ENCODE measurements at regions not wholly inside any gene's neighbourhood (a gene's known extent, or its start where the extent isn't known, plus 50 kb on each side); places are given as distances from the start of the nearest gene placed in this dataset.

DNA sequence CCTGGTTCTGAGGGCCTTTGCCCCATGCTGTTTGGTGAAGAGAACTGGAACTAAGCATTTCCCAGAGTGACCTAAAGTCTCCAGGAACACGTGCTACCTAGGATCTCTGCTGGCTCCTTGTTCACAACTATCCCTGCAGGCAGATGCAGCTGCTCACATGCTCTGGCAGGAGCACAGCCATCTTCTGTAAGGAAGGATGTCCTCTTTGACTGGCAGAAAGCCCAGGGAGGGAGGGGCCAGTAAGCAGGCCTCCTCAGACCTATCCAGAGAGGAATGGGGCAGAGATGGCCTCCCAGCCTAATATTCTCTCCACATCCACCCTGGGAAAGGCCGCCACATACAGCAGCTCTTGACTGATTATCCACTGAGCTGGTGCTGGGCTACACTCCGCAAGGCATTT is 142.8 kb upstream of the EOLA2 start:
- ChIA-PET POLR2A (no interaction called here), CTCF (ENCODE audit: low intra/inter-chr PET ratio) (no interaction called here)
- no peak overlapping the region for H3K4me2 ChIP-seq (ENCODE audit: insufficient read depth, low read length)
- intact Hi-C loops (cut with micrococcal nuclease), result no loop called here
- H3K9ac ChIP-seq (ENCODE audit: insufficient read depth in 1 of 2, low read depth in 2 of 2, low read length in 2 of 2), result no peak overlapping the region
- H3K27me3 ChIP-seq (ENCODE audit: control insufficient read depth in 2 of 2, insufficient read depth in 2 of 2, low read length in 2 of 2), result no peaks in the 10 kb centered on the region
- H3K4me3 ChIP-seq, result no peak overlapping the region
- no peaks in the 10 kb centered on the region for H3K9me3 ChIP-seq (replicated peaks; ENCODE audit: control insufficient read depth, insufficient read depth, low read depth, low read length)
- H3K9me1 ChIP-seq (ENCODE audit: control insufficient read depth, insufficient read depth, low read length), result no peaks in the 10 kb centered on the region
- H2AFZ ChIP-seq (ENCODE audit: low read depth, low read length), result no peak overlapping the region
- no peaks in the 10 kb centered on the region for H3K4me1 ChIP-seq (replicated peaks in 1 of 2; ENCODE audit: control insufficient read depth in 2 of 2, insufficient read depth in 2 of 2, low read length in 2 of 2)
- no peaks in the 10 kb centered on the region for H3K36me3 ChIP-seq (ENCODE audit: control insufficient read depth, insufficient read depth, low read length)
- WGBS (ENCODE audit: insufficient coverage, low coverage, missing lambda C conversion rate), result 4% methylated on average over 3 of the region's 3 CpGs
- no TSS peak for BruUV-seq (replicated peaks)
- H4K20me1 ChIP-seq (replicated peaks; ENCODE audit: control insufficient read depth, insufficient read depth, low read length), result no peaks in the 10 kb centered on the region
- no peak overlapping the region for H3K27ac ChIP-seq (ENCODE audit: extremely low read depth, low read depth, low read length)
- DNase-seq (ENCODE audit: extremely low read depth in 1 of 4, low spot score in 3 of 4), result no peak
- no peak for FAIRE-seq
- H3K79me2 ChIP-seq (ENCODE audit: control insufficient read depth, insufficient read depth, low read length), result no peaks in the 10 kb centered on the region
- in situ Hi-C loops (cut with MboI), result no loop called here
- ATAC-seq, result no peak
- no peak for TF ChIP-seq ASH1L (IDR thresholded peaks at IDR 0.05; ENCODE audit: borderline replicate concordance, low read depth, partially characterized antibody)
- TF ChIP-seq, protein P1, sequence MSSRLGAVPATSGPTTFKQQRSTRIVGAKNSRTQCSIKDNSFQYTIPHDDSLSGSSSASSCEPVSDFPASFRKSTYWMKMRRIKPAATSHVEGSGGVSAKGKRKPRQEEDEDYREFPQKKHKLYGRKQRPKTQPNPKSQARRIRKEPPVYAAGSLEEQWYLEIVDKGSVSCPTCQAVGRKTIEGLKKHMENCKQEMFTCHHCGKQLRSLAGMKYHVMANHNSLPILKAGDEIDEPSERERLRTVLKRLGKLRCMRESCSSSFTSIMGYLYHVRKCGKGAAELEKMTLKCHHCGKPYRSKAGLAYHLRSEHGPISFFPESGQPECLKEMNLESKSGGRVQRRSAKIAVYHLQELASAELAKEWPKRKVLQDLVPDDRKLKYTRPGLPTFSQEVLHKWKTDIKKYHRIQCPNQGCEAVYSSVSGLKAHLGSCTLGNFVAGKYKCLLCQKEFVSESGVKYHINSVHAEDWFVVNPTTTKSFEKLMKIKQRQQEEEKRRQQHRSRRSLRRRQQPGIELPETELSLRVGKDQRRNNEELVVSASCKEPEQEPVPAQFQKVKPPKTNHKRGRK (tag; IDR thresholded peaks at IDR 0.05), result no peak
- TF ChIP-seq SNIP1 (IDR thresholded peaks at IDR 0.05; ENCODE audit: low read depth), result no peak
- TF ChIP-seq HIVEP1 (CRISPR knock-in tag; IDR thresholded peaks at IDR 0.05), result no peak
- TF ChIP-seq NCOR1 (IDR thresholded peaks at IDR 0.05), result no peak
- TF ChIP-seq, protein P2, sequence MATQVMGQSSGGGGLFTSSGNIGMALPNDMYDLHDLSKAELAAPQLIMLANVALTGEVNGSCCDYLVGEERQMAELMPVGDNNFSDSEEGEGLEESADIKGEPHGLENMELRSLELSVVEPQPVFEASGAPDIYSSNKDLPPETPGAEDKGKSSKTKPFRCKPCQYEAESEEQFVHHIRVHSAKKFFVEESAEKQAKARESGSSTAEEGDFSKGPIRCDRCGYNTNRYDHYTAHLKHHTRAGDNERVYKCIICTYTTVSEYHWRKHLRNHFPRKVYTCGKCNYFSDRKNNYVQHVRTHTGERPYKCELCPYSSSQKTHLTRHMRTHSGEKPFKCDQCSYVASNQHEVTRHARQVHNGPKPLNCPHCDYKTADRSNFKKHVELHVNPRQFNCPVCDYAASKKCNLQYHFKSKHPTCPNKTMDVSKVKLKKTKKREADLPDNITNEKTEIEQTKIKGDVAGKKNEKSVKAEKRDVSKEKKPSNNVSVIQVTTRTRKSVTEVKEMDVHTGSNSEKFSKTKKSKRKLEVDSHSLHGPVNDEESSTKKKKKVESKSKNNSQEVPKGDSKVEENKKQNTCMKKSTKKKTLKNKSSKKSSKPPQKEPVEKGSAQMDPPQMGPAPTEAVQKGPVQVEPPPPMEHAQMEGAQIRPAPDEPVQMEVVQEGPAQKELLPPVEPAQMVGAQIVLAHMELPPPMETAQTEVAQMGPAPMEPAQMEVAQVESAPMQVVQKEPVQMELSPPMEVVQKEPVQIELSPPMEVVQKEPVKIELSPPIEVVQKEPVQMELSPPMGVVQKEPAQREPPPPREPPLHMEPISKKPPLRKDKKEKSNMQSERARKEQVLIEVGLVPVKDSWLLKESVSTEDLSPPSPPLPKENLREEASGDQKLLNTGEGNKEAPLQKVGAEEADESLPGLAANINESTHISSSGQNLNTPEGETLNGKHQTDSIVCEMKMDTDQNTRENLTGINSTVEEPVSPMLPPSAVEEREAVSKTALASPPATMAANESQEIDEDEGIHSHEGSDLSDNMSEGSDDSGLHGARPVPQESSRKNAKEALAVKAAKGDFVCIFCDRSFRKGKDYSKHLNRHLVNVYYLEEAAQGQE (IDR thresholded peaks at IDR 0.05; ENCODE audit: borderline replicate concordance), result no peak
- TF ChIP-seq, protein P2 (CRISPR knock-in tag; IDR thresholded peaks at IDR 0.05; ENCODE audit: low read depth), result no peak
- TF ChIP-seq, protein P3, sequence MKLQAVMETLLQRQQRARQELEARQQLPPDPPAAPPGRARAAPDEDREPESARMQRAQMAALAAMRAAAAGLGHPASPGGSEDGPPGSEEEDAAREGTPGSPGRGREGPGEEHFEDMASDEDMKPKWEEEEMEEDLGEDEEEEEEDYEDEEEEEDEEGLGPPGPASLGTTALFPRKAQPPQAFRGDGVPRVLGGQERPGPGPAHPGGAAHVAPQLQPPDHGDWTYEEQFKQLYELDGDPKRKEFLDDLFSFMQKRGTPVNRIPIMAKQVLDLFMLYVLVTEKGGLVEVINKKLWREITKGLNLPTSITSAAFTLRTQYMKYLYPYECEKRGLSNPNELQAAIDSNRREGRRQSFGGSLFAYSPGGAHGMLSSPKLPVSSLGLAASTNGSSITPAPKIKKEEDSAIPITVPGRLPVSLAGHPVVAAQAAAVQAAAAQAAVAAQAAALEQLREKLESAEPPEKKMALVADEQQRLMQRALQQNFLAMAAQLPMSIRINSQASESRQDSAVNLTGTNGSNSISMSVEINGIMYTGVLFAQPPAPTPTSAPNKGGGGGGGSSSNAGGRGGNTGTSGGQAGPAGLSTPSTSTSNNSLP (IDR thresholded peaks at IDR 0.05; ENCODE audit: borderline replicate concordance, low read depth, low read length), result no peak
- no peak for TF ChIP-seq PRPF4 (IDR thresholded peaks at IDR 0.05; ENCODE audit: insufficient read depth, low read depth, low read length, poor library complexity, severe bottlenecking)
- no peak for TF ChIP-seq MCM5 (IDR thresholded peaks at IDR 0.05; ENCODE audit: low read depth)
- no peak for TF ChIP-seq TEAD1 (CRISPR knock-in tag; IDR thresholded peaks at IDR 0.05)

Measured in K562 (cell line).